Aorta (tissue), 5 donors: ENCODE measurements at regions not wholly inside any gene's neighbourhood (a gene's known extent, or its start where the extent isn't known, plus 50 kb on each side); places are given as distances from the start of the nearest gene placed in this dataset.

Experiments used
- ATAC-seq: fragments of 200-7000 bp; cut with Tn5 transposase; one replicate; pipeline ENCODE4 v1.9.1; 2022; ENCODE audit warnings: moderate library complexity; ENCODE audit not compliant: low FRiP score
- DNase-seq, 2 donors: peaks; one replicate each; pipeline ENCODE4 v3.0.0-alpha.2; 2020
- H3K27ac ChIP-seq, 2 donors: one replicate each; pipeline ENCODE4 v1.5.1; 2013; ENCODE audit warnings: low read length in 2 of 2, mild to moderate bottlenecking in 2 of 2, moderate library complexity in 2 of 2, control low read depth in 1 of 2, inconsistent platforms in 1 of 2, low read depth in 1 of 2
- H3K27me3 ChIP-seq, 2 donors: one replicate each; pipeline ENCODE4 v1.6.1; 2013; ENCODE audit warnings: control low read depth in 1 of 2, low read length in 1 of 2, mild to moderate bottlenecking in 1 of 2, moderate library complexity in 1 of 2; ENCODE audit not compliant: insufficient read depth in 2 of 2, control insufficient read depth in 1 of 2
- H3K36me3 ChIP-seq, 2 donors: one replicate each; pipeline ENCODE4 v1.6.1; 2013; ENCODE audit warnings: control low read depth in 1 of 2, low read length in 1 of 2, mild to moderate bottlenecking in 1 of 2; ENCODE audit not compliant: insufficient read depth in 2 of 2, control insufficient read depth in 1 of 2
- H3K4me1 ChIP-seq, 2 donors: one replicate each; pipeline ENCODE4 v1.6.1; 2013; ENCODE audit warnings: low read length in 2 of 2, control low read depth in 1 of 2, mild to moderate bottlenecking in 1 of 2, moderate library complexity in 1 of 2; ENCODE audit not compliant: insufficient read depth in 2 of 2, control insufficient read depth in 1 of 2
- H3K4me3 ChIP-seq, 2 donors: one replicate each; pipeline ENCODE4 v1.5.1; 2013; ENCODE audit warnings: low read length in 2 of 2, control low read depth in 1 of 2, mild to moderate bottlenecking in 1 of 2
- H3K9me3 ChIP-seq: one replicate; pipeline ENCODE4 v1.6.1; 2013; ENCODE audit warnings: mild to moderate bottlenecking, low read length; ENCODE audit not compliant: control insufficient read depth
- WGBS, 2 donors: extraction: QIAGEN DNeasy Blood & Tissue Kit; methylation state at CpG; one replicate each; pipeline ENCODE4 v1.1.7; 2013; 5-methylcytosine and 5-hydroxymethylcytosine counted together
- intact Hi-C, 2 donors: fragments of 100-400 bp; cut with DNase I; formaldehyde crosslinking; loops; one replicate each; pipeline versions ENCODE4 v1.14.2 to v1.15.0; 2022
- donor health status: healthy with polysubstance abuse.
- donor health status: Bipolar disorder and iron deficiency.
- donor health status: DM: no; HTN: no; CAD: no.
- donor health status: DM: no; HTN: no; CAD: no.
- donor health status: DM: yes; HTN: yes; CAD: no.

DNA sequence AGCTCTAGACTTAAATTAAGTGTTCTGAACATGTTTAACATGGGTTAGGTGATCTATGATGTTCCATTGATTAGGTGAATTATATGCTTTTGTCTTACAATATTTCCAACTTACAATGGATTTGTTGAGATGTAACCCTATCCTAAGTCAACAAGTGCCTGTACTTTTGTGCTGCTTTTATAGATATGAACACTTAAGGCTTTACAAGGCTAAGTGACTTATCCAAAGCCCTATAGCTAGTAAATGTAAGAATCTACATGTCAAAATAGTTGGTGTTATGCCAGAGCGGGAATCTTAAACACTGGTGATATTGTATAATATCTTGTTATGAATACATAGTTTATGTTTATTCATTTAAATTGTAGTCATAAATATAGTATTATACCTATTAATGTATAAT is 1629.1 kb upstream of the IGFBP7 start:
- intact Hi-C loops: no loop called here
- no peak for DNase-seq
- ATAC-seq: no peak
- no peaks in the 10 kb centered on the region for H3K4me1 ChIP-seq
- no peak overlapping the region for H3K4me3 ChIP-seq
- no peaks in the 10 kb centered on the region for H3K27me3 ChIP-seq
- H3K9me3 ChIP-seq: no peaks in the 10 kb centered on the region
- no peak overlapping the region for H3K27ac ChIP-seq
- no peaks in the 10 kb centered on the region for H3K36me3 ChIP-seq
- 97 to 100% methylated on average over 1 of the region's 1 CpG for WGBS, 2 donors

- intact Hi-C loops: no loop called here
- Histone ChIP-seq H3K4me1 (no peaks in the 10 kb centered on the region), H3K27ac (no peak overlapping the region), H3K36me3 (no peaks in the 10 kb centered on the region), H3K4me3 (no peak overlapping the region), H3K27me3 (no peaks in the 10 kb centered on the region), H3K9me3 (no peaks in the 10 kb centered on the region)
- ATAC-seq: no peak
- DNase-seq: no peak
These were observed 1628.2 kb upstream of the IGFBP7 start for GRCh38 chr4:58738375-58738774.

- Histone ChIP-seq H3K27me3 (no peaks in the 10 kb centered on the region), H3K9me3 (no peaks in the 10 kb centered on the region), H3K36me3 (no peaks in the 10 kb centered on the region), H3K4me1 (no peaks in the 10 kb centered on the region), H3K27ac (no peak overlapping the region), H3K4me3 (no peak overlapping the region)
- no peak for DNase-seq
- 68% methylated on average over 1 of the region's 1 CpG for WGBS, 2 donors
- ATAC-seq: no peak
- intact Hi-C loops: no loop called here
These were observed 1624.0 kb upstream of the IGFBP7 start for GRCh38 chr4:58734030-58734674.

- intact Hi-C loops: no loop called here
- Histone ChIP-seq H3K9me3 (no peaks in the 10 kb centered on the region), H3K4me3 (no peak overlapping the region), H3K27me3 (no peaks in the 10 kb centered on the region), H3K27ac (no peak overlapping the region), H3K4me1 (no peaks in the 10 kb centered on the region), H3K36me3 (no peaks in the 10 kb centered on the region)
- 81 to 89% methylated on average over 2 of the region's 2 CpGs for WGBS, 2 donors
- DNase-seq (no peak), ATAC-seq (no peak)
These were observed 1622.8 kb upstream of the IGFBP7 start for GRCh38 chr4:58732973-58733372.

DNA sequence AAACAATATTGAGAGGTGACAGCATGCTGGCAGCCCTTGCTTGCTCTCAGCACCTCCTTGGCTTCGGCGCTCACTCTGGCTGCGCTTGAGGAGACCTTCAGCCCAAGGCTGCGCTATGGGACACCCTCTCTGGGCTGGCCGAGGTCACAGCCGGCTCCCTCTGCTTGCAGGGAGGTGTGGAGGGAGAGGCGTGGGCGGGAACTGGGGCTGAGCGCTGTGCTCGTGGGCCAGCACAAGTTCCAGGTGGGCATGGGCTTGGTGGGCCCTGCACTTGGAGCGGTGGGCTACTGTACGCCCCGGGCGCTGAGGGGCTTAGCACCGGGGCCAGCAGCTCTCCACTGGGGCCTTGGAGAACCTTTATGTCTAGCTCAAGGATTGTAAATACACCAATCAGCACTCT is 1613.8 kb upstream of the IGFBP7 start:
- H3K4me1 ChIP-seq: no peaks in the 10 kb centered on the region
- intact Hi-C loops: no loop called here
- H3K27ac ChIP-seq: no peak overlapping the region
- no peaks in the 10 kb centered on the region for H3K9me3 ChIP-seq
- ATAC-seq (no peak), DNase-seq (peak in 1 of 2 donors; percentile 59)
- H3K4me3 ChIP-seq: no peak overlapping the region
- no peaks in the 10 kb centered on the region for H3K27me3 ChIP-seq
- no peaks in the 10 kb centered on the region for H3K36me3 ChIP-seq
- WGBS, 2 donors: 87 to 93% methylated on average over 15 of the region's 15 CpGs

DNA sequence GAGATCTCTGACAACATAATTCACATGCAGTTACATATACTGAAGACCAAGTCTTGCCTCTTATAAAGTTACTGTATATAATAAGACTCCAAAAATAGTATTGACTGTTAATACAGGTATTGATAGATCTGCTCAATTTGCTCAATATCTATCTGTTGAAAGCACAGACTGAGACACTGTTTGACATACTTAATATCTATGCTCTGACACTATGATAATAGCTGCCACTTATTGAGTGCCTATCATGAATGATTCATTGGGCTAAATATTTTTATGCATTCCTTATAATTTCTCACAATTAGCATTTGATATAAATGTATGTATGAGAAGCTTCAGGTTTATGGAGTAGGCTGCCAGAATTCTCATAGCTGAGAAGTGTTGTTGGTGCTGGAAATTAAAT is 1600.9 kb upstream of the IGFBP7 start:
- DNase-seq (no peak), ATAC-seq (no peak)
- no peaks in the 10 kb centered on the region for H3K9me3 ChIP-seq
- H3K36me3 ChIP-seq: no peaks in the 10 kb centered on the region
- intact Hi-C loops: no loop called here
- H3K27me3 ChIP-seq: no peaks in the 10 kb centered on the region
- no peak overlapping the region for H3K27ac ChIP-seq
- no peaks in the 10 kb centered on the region for H3K4me1 ChIP-seq
- H3K4me3 ChIP-seq: no peak overlapping the region

DNA sequence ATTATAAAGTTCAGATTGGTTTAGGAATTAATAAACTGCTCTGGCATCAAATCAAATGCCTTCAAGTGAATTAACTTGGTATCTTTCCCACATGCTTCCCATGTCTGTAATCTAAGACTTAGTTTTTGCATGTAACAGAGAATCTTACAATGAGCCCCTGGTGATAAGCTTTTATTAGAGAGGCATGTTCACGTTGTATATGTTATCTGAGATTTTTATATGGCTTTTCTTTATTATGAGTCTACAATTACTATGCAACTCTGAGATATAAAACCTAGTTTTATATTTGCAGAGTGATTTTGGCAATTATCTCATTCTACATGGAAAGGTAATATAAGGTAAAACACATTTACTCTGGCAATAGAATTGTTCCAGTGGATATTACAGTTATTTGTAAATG is 1578.4 kb upstream of the IGFBP7 start:
- H3K27me3 ChIP-seq: no peaks in the 10 kb centered on the region
- H3K27ac ChIP-seq: no peak overlapping the region
- no peak overlapping the region for H3K4me3 ChIP-seq
- DNase-seq (no peak), ATAC-seq (no peak)
- no peaks in the 10 kb centered on the region for H3K4me1 ChIP-seq
- intact Hi-C loops: no loop called here
- H3K36me3 ChIP-seq: no peaks in the 10 kb centered on the region
- H3K9me3 ChIP-seq: no peaks in the 10 kb centered on the region
- 32 to 48% methylated on average over 1 of the region's 1 CpG for WGBS, 2 donors

DNA sequence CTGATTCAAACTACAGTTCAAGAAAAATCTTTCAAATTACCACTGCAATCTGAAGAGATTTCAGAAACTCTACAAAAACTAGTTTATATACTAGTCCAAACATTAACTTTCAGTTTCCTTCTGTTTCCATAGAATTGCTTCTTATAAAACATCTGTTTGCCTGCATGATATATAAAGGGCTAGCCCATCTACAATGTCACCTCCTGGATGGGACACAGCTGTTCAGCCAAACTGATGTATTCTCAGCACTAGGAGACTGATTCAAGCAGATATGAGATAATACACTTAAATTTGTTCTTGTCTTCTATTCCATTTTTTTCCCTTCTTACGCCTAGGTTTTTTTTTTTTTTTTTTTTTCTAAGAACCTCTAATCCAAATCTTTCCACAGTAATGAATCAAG is 1569.7 kb upstream of the IGFBP7 start:
- no peak for ATAC-seq
- H3K27ac ChIP-seq: no peak overlapping the region
- no peaks in the 10 kb centered on the region for H3K4me1 ChIP-seq
- WGBS, 2 donors: 76 to 84% methylated on average over 1 of the region's 1 CpG
- no peak for DNase-seq
- intact Hi-C loops: no loop called here
- H3K9me3 ChIP-seq: no peaks in the 10 kb centered on the region
- no peak overlapping the region for H3K4me3 ChIP-seq
- H3K36me3 ChIP-seq: no peaks in the 10 kb centered on the region
- no peaks in the 10 kb centered on the region for H3K27me3 ChIP-seq

DNA sequence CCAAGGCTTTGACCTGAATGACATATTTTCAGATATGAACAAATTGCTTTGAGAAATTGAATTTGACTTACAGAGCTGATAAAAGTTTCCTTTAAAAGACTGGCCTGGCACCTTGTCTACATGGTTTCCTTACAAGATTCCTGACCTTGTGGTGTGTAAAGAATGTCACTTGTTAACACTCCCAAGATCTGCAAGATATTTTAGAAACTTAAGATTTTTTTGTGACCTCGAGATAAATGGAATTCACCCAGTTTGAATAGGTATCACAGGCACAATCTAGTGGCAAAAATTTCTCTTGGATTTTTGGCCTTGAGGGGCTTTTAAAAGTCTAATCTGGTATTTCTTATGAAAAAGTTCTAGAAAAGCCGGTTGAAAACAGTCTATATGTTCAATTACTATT is 1568.9 kb upstream of the IGFBP7 start:
- Histone ChIP-seq H3K9me3 (no peaks in the 10 kb centered on the region), H3K36me3 (no peaks in the 10 kb centered on the region), H3K4me1 (no peaks in the 10 kb centered on the region), H3K4me3 (no peak overlapping the region), H3K27ac (no peak overlapping the region), H3K27me3 (no peaks in the 10 kb centered on the region)
- intact Hi-C loops: no loop called here
- ATAC-seq (no peak), DNase-seq (no peak)
- 32 to 33% methylated on average over 2 of the region's 2 CpGs for WGBS, 2 donors
